SK-N-MC (cell line): ENCODE measurements at regions not wholly inside any gene's neighbourhood (a gene's known extent, or its start where the extent isn't known, plus 50 kb on each side); places are given as distances from the start of the nearest gene placed in this dataset.
"Not testable (repeated sequence)": the region's sequence is repeated elsewhere in the genome, so short reads cannot be mapped to it uniquely, and the experiment has no call there.

ENCODE experiments used
- DNase-seq: peaks from one replicate; pipeline ENCODE4 v3.0.0-alpha.2; 2011; ENCODE audit warnings: low read depth, low spot score
- H3K27ac ChIP-seq: fragments of 200-600 bp; sonication (generic); 2 replicates; pipeline ENCODE4 v1.5.1; 2016; ENCODE audit warnings: mixed run types
- H3K36me3 ChIP-seq: fragments of 200-600 bp; sonication (generic); 2 replicates; pipeline ENCODE4 v1.6.1; 2017; ENCODE audit warnings: antibody characterized with exemption, low read length, mixed read lengths; ENCODE audit not compliant: insufficient read depth
- H3K4me3 ChIP-seq: fragments of 200-600 bp; sonication (generic); 2 replicates; pipeline ENCODE4 v1.5.1; 2016
- H3K9ac ChIP-seq: fragments of 200-600 bp; sonication (generic); 2 replicates; pipeline ENCODE4 v1.8.0; 2017; ENCODE audit warnings: mixed run types, mixed read lengths; ENCODE audit not compliant: insufficient read length
- H3K9me3 ChIP-seq: fragments of 200-600 bp; sonication (generic); 2 replicates; pipeline ENCODE4 v1.6.1; 2017; ENCODE audit warnings: low read depth, mild to moderate bottlenecking, antibody characterized with exemption, low read length, moderate library complexity, mixed read lengths
- EZH2 ChIP-seq: fragments of 200-600 bp; sonication (generic); IDR thresholded peaks from one replicate; pipeline ENCODE4 v1.6.1; 2017; ENCODE audit warnings: antibody characterized with exemption
- FOXP2 ChIP-seq: optimal IDR thresholded peaks from 2 replicates; pipeline ENCODE3; 2011; ENCODE audit warnings: mild to moderate bottlenecking, moderate library complexity; ENCODE audit not compliant: insufficient read depth; ENCODE audit errors: extremely low read length, control extremely low read depth
- POLR2AphosphoS5 ChIP-seq: IDR thresholded peaks from 2 replicates; pipeline ENCODE4 v1.6.1; 2012; ENCODE audit warnings: mild to moderate bottlenecking, low read depth, low read length, borderline replicate concordance

DNA sequence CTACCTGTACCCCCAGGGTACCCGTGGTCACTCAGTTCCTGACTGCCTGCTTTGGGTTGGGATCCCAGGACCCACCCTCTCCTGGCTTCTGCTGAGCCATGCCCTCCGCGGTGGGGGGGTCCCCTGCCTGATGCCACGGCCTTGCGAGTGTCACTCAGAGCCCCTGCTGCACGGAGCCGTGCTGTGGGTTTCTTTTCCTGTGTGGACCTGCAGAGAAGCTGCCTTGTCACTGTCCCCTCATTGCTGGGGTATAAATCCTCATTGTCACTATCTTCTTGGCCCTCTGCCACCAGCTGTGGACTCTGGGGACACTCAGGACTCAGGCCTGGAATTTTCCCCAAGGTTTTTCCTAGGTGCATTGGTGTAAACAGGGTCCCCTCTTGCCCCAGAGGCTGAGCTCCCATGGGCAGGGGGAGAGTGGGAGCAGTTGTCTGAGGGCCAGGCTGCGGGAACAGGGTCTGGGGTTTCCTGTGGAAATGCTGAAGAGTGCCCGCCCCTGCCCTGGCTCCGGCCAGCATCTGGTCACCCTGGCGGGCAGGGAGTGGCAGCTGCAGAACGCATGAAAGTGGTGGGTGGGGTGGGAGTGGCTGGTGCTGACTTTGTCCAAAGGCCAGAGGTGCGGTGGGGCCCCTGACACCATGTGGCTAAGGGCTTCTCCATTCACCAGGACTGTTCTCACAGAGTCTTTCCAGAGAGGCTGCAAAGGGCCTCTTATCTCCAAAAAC, 191.7 kb downstream of the GOLGA6L6 start:
- no peak overlapping the region for H3K9ac ChIP-seq
- TF ChIP-seq FOXP2, result no peak
- TF ChIP-seq POLR2AphosphoS5, result no peak
- TF ChIP-seq EZH2, result no peak
- no peaks in the 10 kb centered on the region for H3K9me3 ChIP-seq
- DNase-seq, result no peak
- no peak overlapping the region for H3K27ac ChIP-seq
- no peaks in the 10 kb centered on the region for H3K36me3 ChIP-seq
- no peak overlapping the region for H3K4me3 ChIP-seq

DNA sequence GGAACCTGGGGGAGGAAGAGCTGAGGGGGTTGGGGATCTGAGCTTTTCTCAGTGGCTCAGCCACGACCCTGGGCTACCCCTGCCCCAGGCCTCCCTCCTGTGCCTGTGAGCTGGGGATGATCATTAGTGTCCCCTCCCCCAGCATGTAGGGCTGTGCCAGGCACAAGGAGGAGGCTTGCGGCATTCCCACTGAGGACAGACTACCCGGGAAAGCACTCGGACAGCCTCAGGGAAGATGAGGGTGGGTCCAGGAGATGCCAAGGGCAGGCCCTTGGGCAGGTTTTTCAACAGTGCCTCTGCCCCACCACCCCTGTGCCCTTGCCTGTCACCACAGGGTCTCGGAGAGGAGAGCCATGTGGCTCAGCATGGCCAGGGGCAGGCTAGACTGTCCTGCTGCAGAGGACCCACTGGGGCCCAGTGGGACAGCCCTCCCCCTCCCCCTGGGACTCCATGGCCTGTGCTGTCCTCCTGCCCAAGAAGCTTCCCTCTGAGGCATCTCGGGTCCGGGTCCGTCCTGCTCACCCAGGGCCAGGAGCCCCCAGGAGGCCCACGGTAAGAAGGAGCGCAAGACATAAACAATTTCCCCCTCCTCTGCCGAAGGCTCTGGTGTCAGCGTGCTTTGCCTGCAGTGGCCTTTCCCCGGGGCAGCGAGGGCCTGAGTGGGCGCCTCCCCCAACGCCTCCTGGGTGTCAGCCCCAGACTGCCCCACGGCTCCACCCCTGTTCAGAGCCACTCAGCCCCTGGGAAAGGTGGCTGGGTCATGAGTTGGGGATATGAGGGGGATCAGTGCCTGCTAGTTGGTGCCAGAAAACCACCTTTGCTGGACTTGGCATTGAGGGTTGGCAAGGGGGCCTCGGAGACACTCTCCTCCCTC, 192.5 kb downstream of the GOLGA6L6 start:
- no peaks in the 10 kb centered on the region for H3K36me3 ChIP-seq
- no peak for DNase-seq
- TF ChIP-seq EZH2, result no peak
- no peak for TF ChIP-seq FOXP2
- no peak for TF ChIP-seq POLR2AphosphoS5
- H3K9ac ChIP-seq, result no peak overlapping the region
- H3K9me3 ChIP-seq, result no peaks in the 10 kb centered on the region
- no peak overlapping the region for H3K4me3 ChIP-seq
- H3K27ac ChIP-seq, result no peak overlapping the region

DNA sequence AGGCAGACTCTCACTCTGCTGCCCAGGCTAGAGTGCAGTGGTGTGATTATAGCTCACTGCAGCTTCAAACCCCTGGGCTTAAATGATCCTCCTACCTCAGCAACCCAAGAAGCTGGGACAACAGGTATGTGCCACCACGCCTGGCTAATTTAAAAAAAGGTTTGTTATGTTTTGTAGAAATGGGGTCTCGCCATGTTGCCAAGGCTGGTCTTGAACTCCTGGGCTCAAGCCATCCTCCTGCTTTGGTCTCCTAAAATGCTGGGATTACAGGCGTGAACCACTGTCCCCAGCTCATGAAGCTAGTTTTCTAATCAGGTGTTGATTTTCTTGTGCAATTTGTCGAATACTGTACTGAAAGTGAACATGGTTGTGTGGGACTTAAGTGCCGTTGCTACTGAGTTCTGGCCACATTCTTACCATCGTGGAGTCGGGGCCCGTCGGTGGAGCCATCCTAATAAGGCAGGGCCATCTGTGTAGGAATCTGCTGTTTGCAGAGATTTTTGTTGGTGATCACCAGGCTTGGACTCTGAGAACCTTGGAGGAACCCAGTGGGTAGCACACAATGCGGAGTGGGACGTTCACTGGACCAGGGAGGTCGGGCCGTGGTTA, 193.2 kb downstream of the GOLGA6L6 start:
- no peak for DNase-seq
- no peak overlapping the region for H3K27ac ChIP-seq
- TF ChIP-seq POLR2AphosphoS5 (no peak), EZH2 (no peak), FOXP2 (no peak)
- H3K4me3 ChIP-seq, result no peak overlapping the region
- H3K9me3 ChIP-seq, result no peaks in the 10 kb centered on the region
- no peaks in the 10 kb centered on the region for H3K36me3 ChIP-seq
- H3K9ac ChIP-seq, result no peak overlapping the region

DNA sequence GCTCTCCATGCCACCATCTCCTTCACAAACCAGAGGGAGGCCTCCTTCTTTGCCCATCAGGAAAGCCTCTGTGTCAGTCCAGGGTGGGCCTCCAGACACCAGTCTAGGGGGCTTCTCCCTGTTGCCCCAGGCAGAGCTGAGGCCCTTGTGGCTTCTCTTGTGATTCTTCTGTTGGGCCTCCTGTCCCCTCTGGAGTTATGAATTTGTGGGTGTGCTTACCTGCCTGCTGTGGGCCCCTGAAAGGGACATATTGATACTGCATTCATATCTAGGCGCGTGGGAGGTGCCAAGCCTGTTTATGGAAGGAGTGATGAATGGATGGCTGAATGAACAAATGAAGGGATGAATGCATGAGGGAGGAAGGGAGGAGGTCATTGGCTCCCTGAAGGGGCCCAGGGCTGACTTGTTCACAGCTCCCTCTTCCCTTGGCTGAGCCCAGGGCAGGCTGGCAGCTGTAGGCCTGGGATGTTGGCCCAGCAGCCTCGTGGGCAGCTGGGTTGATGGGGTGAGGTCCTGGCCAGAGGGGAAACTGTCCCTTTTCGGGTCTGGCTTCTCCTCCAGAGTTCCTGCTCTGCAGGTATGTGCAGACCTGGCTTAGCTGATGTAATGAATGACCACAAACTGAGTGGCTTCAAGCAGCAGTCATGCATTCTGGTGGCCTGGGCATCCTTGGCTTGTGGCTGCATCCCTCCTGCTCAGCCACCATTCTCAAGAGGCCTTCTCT, 195.4 kb downstream of the GOLGA6L6 start:
- no peak for DNase-seq
- Histone ChIP-seq H3K27ac (no peak overlapping the region), H3K9ac (no peak overlapping the region), H3K9me3 (peaks cover 6% of the 10 kb centered on the region), H3K4me3 (no peak overlapping the region), H3K36me3 (no peaks in the 10 kb centered on the region)
- TF ChIP-seq POLR2AphosphoS5 (no peak), EZH2 (no peak), FOXP2 (no peak)

DNA sequence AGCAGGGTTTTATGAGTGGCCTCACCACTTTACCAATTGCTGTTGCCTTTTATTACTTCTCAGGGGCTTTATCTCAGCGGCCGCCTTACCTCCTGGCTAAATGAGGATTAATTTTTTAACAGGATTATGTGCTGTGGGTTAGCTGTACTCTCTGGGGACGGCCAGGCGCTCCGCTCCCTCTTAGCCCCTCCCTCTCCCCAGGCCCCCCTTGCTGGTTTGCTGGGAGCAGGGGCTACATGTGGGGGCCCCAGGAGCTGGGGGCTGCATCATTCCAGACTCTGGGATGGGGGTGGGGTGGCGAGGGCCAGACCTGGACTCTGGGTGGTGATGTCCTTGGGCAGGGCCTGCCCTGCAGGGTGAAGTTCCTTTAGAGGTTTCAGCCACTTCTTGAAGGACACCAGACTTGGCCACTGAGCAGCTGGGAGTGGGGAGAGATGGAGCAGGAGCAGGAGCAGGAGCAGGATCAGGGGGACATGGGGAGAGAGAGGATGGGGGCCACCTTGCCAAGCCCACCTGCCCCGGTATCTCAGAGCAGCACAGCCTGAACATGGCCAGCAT, 196.1 kb downstream of the GOLGA6L6 start:
- H3K36me3 ChIP-seq, result no peaks in the 10 kb centered on the region

DNA sequence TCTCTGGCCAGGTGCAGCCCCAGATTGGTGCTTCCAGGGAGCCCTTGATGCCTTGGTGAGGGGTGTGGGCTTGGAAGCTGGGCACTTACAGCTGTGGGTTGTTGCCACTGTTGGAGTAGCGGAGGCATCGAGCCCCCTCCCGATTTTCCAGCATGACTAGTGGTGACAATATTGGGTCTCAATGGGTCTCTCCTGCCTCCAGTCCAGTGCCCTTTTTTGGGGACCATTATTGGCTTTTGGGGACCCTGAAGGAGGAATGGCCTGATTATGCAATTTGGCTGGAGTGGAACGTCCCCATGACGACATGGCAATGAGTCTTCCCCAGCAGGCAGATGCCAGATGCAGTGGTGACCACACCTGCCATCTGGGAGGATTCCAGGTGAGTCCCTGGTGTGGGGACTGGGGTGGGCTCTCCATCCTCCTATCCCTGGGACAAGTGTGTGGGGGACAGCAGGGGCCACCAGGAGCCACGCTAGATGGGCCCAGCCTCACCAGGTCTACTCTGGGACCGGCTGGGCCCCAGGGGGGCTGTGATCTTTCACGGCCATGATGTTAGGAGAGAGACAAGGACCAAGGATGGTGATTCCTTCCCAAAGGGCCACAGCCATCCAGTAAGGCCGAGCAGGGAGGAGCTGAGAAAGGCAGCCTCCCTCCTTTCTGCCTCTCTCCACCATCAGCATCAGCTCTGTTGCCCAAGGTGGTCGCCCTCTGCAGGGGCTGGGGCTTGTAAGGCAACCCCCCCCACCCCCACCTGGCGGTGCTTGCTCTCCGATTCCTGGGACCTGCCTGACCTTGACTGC, 196.8 kb downstream of the GOLGA6L6 start:
- Histone ChIP-seq H3K27ac (no peak overlapping the region), H3K9ac (no peak overlapping the region), H3K4me3 (no peak overlapping the region), H3K36me3 (no peaks in the 10 kb centered on the region), H3K9me3 (peaks cover 10% of the 10 kb centered on the region)
- no peak for DNase-seq
- TF ChIP-seq EZH2 (no peak), FOXP2 (no peak), POLR2AphosphoS5 (no peak)

More for the DNA sequence above, 196.1 kb downstream of the GOLGA6L6 start:
- Histone ChIP-seq H3K9me3 (peaks cover 6% of the 10 kb centered on the region), H3K9ac (no peak overlapping the region), H3K27ac (no peak overlapping the region), H3K4me3 (no peak overlapping the region)
- TF ChIP-seq EZH2, result no peak
- TF ChIP-seq POLR2AphosphoS5, result no peak
- no peak for TF ChIP-seq FOXP2
- DNase-seq, result no peak

DNA sequence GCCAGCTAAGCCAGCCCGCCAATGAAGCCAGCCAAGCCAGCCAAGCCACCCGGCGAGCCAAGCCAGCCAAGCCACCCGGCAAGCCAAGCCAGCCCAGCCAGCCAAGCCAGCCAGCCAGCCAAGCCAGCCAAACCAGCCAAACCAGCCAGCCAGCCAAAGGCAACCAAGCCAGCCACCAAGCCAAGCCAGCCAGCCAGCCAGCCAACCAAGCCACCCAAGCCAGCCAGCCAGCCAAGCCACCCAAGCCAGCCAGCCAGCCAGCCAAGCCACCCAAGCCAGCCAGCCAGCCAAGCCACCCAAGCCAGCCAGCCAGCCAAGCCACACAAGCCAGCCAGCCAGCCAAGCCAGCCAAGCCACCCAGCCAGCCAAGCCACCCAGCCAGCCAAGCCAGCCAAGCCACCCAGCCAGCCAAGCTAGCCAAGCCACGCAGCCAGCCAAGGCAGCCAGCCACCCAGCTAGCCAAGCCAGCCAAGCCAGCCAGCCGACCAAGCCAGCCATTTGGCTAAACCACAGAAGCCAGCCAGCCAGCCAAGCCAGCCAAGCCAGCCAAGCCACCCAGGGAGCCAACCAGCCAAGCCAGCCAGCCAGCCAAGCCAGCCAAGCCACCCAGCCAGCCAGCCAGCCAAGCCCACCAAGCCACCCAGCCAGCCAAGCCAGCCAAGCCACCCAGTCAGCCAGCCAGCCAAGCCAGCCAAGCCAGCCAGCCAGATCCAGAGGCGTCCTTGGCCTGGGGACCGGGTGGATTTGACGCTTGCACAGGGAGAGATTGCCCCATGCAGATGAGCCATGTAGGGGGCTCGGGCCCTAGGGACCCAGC, 198.0 kb downstream of the GOLGA6L6 start:
- H3K4me3 ChIP-seq, H3K36me3 ChIP-seq: not testable (repeated sequence)
- H3K9me3 ChIP-seq, result peaks cover 10% of the 10 kb centered on the region

DNA sequence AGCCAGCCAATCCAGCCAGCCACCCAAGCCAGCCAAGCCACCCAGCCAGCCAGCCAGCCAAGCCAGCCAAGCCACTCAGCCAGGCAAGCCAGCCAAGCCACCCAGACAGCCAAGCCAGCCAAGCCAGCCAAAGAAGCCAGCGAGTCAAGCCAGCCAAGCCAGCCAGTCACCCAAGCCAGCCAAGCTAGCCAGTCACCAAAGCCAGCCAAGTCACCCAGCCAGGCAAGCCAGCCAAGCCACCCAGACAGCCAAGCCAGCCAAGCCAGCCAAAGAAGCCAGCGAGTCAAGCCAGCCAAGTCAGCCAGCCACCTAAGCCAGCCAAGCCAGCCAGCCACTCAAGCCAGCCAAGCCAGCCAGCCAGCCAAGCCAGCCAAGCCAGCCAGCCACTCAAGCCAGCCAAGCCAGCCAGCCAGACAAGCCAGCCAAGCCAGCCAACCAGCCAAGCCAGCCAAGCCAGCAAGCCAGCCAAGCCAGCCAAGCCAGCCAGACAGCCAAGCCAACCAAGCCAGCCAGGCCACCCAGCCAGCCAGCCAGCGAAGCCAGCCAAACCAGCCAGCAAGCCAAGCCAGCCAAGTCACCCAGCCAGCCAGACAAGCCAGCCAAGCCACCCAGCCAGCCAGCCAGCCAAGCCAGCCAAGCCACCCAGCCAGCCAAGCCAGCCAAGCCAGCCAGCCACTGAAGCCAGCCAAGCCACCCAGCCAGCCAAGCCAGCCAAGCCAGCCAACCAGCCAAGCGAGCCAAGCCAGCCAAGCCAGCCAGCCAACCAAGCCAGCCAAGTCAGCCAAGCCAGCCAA, 198.8 kb downstream of the GOLGA6L6 start:
- not testable (repeated sequence) for DNase-seq

More for the DNA sequence above, 198.0 kb downstream of the GOLGA6L6 start:
- not testable (repeated sequence) for H3K27ac ChIP-seq, H3K9ac ChIP-seq, DNase-seq

More for the DNA sequence above, 198.8 kb downstream of the GOLGA6L6 start:
- not testable (repeated sequence) for H3K36me3 ChIP-seq, H3K9ac ChIP-seq, H3K27ac ChIP-seq, H3K4me3 ChIP-seq
- H3K9me3 ChIP-seq, result peaks cover 10% of the 10 kb centered on the region
